Colon (tissue), 2 donors: ENCODE measurements at regions not wholly inside any gene's neighbourhood (a gene's known extent, or its start where the extent isn't known, plus 50 kb on each side); places are given as distances from the start of the nearest gene placed in this dataset.

Source experiments
- FAIRE-seq: peaks from 2 replicates; lab custom pipeline; 2012; peaks lifted over from hg19 to GRCh38; lab: Jason Lieb, UNC
- donor health status: control.
- donor health status: control.

- no peak for FAIRE-seq
Measured at GRCh38 chr2:8285081-8285480, 396.8 kb upstream of the ID2 start.

DNA sequence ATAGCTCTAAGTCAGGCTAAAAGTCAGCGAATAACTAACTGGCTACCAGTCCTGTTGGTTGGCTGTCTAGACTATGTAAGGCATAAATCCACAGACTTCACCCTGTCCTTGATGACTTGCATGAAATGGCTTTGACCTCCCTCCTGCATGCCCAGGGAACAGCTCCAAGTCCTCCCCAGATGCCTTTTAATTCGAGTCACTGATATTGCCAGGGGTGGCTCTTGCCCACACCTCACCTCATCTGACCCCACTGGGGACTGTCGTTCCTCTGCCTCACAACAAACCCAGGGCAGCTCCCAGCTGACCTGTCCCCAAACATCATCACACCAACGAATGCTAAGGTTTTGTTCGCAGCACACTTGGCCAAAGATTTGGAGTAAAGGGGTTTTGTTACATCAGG, 396.0 kb upstream of the ID2 start:
- no peak for FAIRE-seq

DNA sequence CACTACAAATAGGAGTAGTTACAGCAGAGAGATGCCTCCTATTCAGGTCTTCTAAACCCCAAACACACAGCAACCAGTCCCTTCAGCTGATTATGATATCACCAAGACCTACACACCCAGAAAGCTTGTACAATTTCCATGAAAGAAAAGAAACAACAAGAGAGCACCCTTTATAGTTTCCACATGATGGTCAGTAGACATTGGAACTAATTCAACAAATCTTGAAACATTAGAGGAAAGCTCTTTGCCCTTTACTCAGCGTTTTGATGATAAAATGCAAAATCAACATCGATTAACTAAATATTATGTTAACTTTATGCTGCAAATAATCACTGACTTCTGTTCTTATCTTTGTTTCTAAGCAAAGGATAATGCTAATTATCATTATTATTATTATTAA, 393.6 kb upstream of the ID2 start:
- no peak for FAIRE-seq

DNA sequence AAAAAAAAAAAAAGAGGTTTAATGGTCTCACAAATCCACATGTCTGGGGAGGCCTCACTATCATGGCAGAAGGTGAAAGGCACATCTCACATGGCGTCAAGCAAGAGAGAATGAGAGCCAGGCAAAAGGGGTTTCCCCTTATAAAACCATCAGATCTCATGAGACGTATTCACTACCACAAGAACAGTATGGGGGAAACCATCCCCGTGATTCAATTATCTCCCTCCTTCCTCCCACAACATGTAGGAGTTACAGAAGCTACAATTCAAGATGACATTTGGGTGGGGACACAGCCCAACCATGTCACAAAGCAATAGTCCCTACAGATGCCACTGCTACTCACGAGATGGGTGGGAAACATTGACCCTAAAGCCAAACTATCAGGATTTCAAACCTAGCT, 392.7 kb upstream of the ID2 start:
- no peak for FAIRE-seq

DNA sequence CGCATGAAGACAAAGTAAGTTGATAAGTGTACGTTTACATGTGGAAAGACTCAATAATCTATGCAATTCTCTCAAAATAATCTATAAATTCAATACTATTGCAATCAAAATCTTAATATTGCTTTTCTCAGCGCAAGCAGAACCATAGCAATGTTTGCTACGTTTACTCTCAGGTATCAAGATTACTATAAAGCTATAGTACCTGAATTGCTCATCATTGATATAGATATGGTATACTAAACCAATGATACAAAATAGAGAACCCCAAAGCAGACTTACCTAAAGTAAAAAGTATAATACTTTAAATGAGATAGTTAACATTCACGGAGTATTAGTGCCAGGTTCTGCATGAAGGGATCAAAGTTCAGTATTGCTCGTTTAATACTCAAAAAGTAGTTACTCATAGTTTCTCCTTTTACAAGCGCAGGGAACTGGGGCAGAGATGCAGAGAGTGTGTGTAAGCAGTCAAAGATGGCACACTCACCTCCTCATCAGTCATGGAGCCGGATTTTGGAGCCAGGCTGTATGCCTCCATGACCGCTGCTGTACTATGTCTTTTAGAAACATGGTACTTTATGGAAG, 391.0 kb upstream of the ID2 start:
- no peak for FAIRE-seq

DNA sequence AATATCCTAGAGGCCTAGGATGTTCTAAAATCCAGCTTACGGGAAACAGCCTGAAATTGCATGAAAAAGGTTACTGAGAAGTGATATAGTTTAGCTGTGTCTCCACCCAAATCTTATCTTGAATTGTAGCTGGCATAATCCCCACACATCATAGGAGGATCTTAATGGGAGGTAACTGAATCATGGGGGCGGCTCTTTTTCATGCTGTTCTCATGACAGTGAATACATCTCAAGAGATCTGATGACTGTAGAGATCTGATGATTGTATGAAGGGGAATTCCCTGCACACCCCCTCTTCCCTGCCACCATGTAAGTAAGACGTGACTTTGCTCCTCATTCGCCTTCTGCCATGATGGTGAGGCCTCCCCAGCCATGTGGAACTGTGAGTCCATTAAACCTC, 385.6 kb upstream of the ID2 start:
- no peak for FAIRE-seq

DNA sequence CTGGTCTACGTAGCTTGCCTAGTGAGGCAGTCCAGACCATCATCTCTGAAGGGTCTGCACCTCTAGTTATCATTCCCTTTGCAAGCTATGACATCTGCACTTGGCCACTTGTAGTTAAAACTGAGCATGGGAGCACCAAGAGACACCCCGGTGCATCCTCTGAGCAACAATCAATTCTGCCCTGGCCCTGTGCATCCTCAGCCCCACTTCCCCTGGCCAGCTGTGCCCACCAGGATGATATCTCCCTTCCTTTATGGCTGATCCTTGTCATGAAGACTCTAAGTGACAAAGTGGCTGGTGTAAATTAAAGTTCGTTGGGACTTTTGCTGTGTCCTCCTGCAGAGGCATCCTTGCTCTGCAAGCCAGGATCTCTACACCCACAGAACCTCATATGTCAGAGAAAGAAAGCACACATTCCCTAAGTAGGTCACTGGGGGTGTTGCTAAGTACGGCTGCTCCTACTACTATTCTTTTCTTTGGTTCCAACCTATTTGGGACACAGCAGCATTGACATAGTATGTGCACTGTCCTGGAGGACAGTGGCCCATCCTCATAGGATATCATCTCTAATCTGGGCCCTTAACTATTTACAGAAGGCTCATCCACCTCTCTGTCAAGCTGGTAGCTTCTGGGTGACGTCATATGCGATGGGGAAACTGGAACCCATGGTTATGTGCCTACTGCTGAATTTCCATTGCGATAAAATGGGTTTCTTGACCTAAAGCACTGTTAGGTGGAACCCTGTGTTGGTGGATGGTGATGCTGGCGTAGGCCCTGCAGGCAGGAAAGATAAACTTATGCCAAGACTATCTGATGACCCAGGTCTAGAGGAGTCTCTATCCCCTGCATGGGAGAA, 384.3 kb upstream of the ID2 start:
- FAIRE-seq: no peak

- no peak for FAIRE-seq
Measured at GRCh38 chr2:8298783-8299182, 383.1 kb upstream of the ID2 start.

- no peak for FAIRE-seq
Measured at GRCh38 chr2:8300216-8300615, 381.6 kb upstream of the ID2 start.

DNA sequence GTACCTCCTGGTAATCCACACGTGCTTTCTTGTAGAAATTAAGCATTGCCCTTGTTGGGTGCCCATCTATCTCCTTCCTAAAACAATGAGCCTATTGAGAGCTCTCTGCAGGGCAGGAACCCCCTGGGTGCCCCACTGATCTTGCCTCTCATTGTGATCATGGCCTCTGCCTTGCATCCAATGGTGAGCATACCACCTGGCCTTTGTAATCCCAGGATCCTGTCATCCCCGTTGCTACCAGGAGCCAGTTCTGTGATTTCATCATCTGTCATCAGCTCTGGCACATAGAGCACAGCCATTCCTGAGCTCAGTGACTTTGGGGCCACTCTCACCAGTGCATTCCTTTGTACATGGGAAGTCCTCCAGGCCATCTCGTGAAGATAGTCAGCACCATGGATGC, 381.0 kb upstream of the ID2 start:
- no peak for FAIRE-seq

- FAIRE-seq: no peak
Measured at GRCh38 chr2:8303322-8303832, 378.5 kb upstream of the ID2 start.

GRCh38 chr2:8304821-8305766, 376.8 kb upstream of the ID2 start:
- no peak for FAIRE-seq

DNA sequence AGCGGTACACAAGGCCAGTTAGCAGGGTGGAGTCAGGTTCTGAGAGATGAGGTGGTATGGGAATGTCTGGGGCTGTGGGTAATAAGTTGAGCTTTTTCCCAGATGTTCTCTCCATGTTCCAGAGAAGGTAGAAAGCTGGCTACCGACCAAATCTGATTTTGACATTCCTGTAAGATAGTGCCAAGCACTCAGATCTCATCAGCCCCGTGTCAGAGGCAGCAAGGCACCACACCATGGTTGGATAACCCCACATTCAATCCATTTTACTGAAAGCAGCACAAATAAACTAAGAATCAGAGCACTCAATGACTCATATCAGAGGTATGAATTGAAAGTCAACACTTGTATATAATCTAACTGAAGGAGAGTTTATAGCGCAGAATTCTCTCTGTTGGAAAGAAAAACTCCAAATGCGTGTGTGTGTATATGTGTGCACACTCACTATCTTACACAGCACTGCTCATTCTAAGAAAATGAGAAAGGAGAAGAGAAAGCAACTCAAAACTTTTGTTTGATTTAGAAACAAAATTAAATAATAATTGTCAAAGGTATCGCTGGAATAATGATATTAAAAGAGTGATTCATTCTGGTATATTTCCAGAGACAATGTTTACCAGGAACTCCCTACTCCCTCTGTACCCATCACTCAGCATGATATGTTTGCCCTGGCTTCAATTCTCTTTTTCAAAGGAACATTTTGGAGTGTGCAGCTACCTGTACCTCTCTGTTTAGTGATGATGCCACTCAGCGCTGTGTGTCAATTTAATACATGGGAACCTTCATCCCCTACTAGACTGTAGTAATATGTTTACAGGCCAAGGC, 375.1 kb upstream of the ID2 start:
- FAIRE-seq: no peak

GRCh38 chr2:8307606-8308180, 374.2 kb upstream of the ID2 start:
- FAIRE-seq: no peak

- no peak for FAIRE-seq
Measured at GRCh38 chr2:8309131-8309530, 372.7 kb upstream of the ID2 start.

DNA sequence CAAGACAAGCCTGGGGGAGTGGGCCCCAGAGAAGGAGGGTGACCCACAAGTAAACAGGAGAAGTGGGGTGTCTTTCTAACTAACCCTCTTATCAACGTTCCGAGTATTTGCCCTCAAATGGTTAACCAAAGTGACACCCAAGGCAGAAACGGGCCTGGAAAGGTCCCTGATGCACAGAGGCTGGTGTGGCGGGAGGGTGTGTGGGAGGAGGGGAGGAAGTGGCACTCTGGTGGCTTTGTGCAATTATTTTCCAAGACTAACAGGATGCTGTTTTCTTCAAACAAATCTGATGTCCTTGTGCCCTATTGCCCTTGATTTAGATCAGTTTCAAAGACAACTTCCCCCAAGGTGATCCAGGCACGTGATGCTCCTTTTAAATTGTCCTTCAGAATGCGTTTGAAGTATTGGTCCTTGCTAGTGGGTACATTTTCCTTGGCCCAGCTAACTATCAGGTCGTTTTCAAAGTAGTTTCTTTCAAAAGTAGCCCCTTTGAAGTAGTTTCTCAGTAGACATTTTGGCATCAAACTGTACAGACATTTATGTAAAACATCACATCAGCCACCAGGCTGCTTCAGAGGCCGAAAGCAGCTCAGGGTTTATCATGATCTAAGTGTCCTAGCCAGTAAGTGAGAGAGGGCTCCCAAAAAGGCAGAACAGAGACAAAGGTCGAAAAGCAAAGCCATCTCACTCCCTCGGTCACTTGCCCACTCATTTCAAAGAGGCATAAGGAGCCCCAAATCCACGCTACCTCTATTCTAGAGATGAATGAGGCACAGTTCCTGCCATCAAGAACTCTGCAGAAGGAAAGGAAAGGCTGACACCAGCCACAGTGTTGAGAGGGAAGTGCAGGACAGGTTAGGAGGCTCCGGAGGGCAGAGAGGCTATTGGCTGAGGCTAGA, 371.1 kb upstream of the ID2 start:
- no peak for FAIRE-seq

DNA sequence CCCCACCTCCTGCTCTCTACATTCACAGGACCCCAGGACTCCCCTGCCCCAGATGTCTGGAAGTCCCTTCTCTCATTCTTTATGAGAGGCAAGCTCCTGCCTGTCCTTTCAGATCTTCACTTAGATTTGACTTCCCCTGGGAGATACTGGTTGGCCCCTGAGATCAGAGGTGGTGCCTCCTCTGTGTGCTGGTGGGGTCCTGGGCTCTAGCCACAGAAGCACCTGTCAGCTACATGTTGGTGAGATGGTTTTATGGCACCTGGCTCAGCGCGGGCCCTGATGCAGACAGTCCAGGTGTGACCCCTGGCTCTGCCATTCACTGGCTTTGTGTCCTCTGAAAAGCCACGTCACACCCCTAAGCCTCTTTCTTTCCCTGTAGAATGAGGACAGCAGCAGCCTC, 369.6 kb upstream of the ID2 start:
- no peak for FAIRE-seq

DNA sequence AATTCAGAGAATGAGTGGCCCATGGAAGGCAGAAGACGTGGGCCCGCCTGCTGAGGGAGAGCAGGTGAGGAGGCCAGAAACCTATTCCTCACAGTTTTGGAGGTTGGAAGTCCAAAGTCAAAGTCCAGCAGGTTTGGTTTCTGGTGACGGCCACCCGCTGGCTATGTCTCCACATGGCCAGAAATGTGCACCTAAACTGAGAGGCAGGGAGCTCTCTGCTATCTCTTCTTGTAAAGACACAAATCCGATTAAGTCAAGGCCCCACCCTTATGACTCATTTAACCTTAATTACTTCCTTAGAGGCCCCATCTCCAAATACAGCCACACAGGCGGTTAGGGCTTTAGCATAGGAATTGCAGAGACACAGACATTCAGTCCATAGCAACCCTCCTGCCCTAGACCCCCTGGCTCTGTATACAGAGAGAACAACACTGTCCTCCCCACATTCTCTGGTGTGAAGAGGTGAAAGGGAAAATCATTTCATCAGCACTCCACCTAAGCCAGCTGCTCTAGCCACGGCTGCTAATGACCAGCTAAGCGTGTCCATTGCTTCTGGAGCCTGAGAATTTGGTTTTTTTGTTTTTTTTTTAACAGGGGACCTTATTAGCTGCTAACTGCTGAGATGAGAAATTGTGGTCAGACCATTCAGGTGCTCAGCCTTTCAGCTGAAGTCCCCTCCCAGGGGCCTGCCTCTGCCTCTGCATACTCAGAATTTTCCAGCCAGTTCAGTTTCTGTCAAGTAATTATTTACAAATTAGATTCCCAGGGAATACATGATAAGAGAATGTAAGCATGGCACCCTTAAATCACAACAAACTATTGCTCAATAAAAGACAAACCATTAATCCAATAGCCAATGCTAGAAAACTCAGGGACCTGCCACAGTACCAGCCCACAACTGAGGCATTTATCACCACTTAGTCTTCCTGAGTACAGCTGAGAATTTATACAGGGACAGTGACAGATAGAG, 368.7 kb upstream of the ID2 start:
- no peak for FAIRE-seq

- no peak for FAIRE-seq
Measured at GRCh38 chr2:8314063-8314462, 367.8 kb upstream of the ID2 start.
